ENCODE measurements at regions not wholly inside any gene's neighbourhood (a gene's known extent, or its start where the extent isn't known, plus 50 kb on each side); places are given as distances from the start of the nearest gene placed in this dataset.

DNA sequence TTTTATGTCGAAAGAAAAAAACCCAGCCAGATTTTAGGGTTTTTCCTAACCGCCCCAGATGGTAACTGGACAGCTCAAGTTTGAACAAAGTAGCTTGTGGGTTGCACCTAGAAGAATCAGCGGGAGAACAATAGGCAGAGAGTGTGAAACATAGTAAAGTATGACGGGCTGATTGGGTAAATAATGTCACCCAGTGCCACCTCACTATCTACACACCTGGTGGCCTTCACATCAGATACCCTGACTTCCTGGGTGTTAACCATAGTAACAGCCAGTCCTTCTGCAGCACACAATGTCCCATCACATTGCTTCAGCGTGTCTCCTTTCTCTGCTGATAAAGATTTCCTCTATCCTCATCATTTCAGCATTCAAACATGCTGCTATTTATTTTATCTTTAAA is 159.1 kb upstream of the HS3ST1 start:
- no peaks in the 10 kb centered on the region for H3K27me3 ChIP-seq (ENCODE audit: insufficient read depth, low read depth, severe bottlenecking)
- peaks cover 6% of the 10 kb centered on the region for H3K9me3 ChIP-seq (ENCODE audit: severe bottlenecking)
- H3K36me3 ChIP-seq = no peaks in the 10 kb centered on the region

GRCh38 chr4:11585506-11585905 is 156.8 kb upstream of the HS3ST1 start:
- TF ChIP-seq, protein P1, sequence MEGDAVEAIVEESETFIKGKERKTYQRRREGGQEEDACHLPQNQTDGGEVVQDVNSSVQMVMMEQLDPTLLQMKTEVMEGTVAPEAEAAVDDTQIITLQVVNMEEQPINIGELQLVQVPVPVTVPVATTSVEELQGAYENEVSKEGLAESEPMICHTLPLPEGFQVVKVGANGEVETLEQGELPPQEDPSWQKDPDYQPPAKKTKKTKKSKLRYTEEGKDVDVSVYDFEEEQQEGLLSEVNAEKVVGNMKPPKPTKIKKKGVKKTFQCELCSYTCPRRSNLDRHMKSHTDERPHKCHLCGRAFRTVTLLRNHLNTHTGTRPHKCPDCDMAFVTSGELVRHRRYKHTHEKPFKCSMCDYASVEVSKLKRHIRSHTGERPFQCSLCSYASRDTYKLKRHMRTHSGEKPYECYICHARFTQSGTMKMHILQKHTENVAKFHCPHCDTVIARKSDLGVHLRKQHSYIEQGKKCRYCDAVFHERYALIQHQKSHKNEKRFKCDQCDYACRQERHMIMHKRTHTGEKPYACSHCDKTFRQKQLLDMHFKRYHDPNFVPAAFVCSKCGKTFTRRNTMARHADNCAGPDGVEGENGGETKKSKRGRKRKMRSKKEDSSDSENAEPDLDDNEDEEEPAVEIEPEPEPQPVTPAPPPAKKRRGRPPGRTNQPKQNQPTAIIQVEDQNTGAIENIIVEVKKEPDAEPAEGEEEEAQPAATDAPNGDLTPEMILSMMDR (IDR thresholded peaks at IDR 0.05; ENCODE audit: low read depth, low read length) = no peak
- no peaks in the 10 kb centered on the region for H3K36me3 ChIP-seq
- no peak overlapping the region for H3K27ac ChIP-seq
- H3K4me3 ChIP-seq (ENCODE audit: low read depth, low read length) = no peak overlapping the region
- peaks cover 11% of the 10 kb centered on the region for H3K9me3 ChIP-seq (ENCODE audit: severe bottlenecking)
- H3K27me3 ChIP-seq (ENCODE audit: insufficient read depth, low read depth, severe bottlenecking) = no peaks in the 10 kb centered on the region
- DNase-seq = no peak

More for the DNA sequence above, 159.1 kb upstream of the HS3ST1 start:
- H3K27ac ChIP-seq = no peak overlapping the region
- TF ChIP-seq, protein P1 (IDR thresholded peaks at IDR 0.05; ENCODE audit: low read depth, low read length) = no peak
- DNase-seq = no peak
- H3K4me3 ChIP-seq (ENCODE audit: low read depth, low read length) = no peak overlapping the region

DNA sequence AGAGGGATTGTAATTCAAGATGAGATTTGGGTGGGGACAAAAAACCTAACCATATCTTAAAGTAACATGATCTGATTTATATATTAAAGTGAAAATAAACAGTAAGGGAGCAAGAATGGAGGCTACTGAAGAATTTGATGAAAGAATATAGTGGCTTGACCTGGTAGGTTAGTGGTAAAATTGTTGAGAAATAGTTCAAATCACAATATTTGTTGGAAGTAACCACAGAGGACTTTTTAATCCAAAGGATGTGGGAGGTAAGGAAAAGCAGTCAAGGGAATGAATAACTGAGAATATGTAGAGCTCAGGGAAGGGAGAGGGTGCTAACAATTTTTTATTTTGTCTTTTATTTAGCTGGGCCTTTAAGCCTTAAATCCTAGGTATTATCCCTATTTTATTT is 139.8 kb upstream of the HS3ST1 start:
- Histone ChIP-seq H3K27ac (no peak overlapping the region), H3K4me3 (ENCODE audit: low read depth, low read length) (no peak overlapping the region), H3K36me3 (no peaks in the 10 kb centered on the region), H3K27me3 (ENCODE audit: insufficient read depth, low read depth, severe bottlenecking) (no peaks in the 10 kb centered on the region), H3K9me3 (ENCODE audit: severe bottlenecking) (no peaks in the 10 kb centered on the region)
- DNase-seq = no peak
- TF ChIP-seq, protein P1 (IDR thresholded peaks at IDR 0.05; ENCODE audit: low read depth, low read length) = no peak

DNA sequence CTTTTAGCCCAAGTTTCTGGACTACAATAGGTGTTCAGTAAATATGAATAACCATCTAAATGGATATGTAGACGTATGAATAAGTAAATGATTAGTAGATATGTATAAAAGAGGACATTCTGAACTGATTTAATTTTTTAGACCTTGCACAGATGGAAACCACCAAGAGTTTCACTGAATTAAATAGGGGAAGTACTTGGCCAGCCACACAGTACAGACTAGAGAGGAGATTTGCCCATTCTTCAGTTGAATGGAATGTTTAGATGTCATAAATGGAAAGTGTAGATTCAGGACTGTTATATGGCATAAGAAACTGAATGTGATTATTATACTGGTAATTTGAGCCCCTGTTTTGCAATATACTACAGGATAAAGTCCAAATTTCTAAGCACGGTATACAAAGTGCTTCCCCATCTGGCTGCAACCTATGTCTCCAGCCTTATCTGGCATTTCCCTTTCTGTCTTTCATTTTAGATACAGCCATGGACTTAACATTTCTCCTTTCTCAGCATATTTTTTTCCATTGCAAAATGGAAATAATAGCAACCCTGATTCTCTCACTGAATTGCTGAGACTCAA is 137.8 kb upstream of the HS3ST1 start:
- no peaks in the 10 kb centered on the region for H3K27me3 ChIP-seq (ENCODE audit: insufficient read depth, low read depth, severe bottlenecking)
- TF ChIP-seq, protein P1 (IDR thresholded peaks at IDR 0.05; ENCODE audit: low read depth, low read length) = no peak
- DNase-seq = no peak
- no peak overlapping the region for H3K4me3 ChIP-seq (ENCODE audit: low read depth, low read length)
- no peaks in the 10 kb centered on the region for H3K36me3 ChIP-seq
- no peaks in the 10 kb centered on the region for H3K9me3 ChIP-seq (ENCODE audit: severe bottlenecking)
- no peak overlapping the region for H3K27ac ChIP-seq

DNA sequence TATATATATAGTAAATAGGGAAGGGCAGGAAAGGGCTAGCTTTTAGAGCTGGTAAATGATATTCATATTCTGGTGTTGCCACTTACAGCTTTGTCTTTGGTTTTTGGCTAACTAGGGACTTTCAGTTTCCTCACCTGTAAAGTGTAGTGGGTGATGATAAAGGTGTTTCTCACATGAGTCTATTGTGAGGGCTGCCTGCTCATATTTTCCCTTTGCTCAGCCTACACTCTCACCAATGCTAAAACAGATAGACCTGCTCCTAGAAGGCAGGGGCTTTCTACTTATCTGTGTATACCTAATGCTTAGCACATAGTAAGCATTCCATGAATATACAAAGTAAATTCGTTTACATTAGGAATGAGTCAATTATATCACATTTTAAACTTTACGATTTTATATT is 137.2 kb upstream of the HS3ST1 start:
- Histone ChIP-seq H3K4me3 (ENCODE audit: low read depth, low read length) (no peak overlapping the region), H3K9me3 (ENCODE audit: severe bottlenecking) (no peaks in the 10 kb centered on the region), H3K27ac (no peak overlapping the region), H3K27me3 (ENCODE audit: insufficient read depth, low read depth, severe bottlenecking) (no peaks in the 10 kb centered on the region), H3K36me3 (no peaks in the 10 kb centered on the region)
- TF ChIP-seq, protein P1 (IDR thresholded peaks at IDR 0.05; ENCODE audit: low read depth, low read length) = no peak
- DNase-seq = no peak

DNA sequence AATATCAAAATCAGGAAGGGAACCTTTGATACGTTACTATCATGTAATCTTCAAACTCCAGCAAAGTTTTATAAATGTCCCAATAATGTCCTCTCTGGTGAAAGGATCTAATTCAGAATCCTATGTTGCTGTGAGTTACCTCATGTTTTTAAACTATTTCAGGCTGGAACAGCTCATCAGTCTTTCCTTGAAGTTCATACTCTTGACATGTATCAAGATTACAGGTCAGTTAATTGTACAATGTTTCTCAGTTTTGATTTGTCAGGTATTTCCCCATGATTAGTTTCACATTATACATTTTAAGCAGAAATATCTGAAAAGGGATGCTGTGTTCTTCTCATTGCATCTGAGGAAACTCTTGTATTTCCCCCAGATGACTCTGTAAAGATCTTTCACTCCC is 136.5 kb upstream of the HS3ST1 start:
- no peak overlapping the region for H3K4me3 ChIP-seq (ENCODE audit: low read depth, low read length)
- H3K27ac ChIP-seq = no peak overlapping the region
- H3K36me3 ChIP-seq = no peaks in the 10 kb centered on the region
- no peak for DNase-seq
- TF ChIP-seq, protein P1 (IDR thresholded peaks at IDR 0.05; ENCODE audit: low read depth, low read length) = no peak
- no peaks in the 10 kb centered on the region for H3K9me3 ChIP-seq (ENCODE audit: severe bottlenecking)
- no peaks in the 10 kb centered on the region for H3K27me3 ChIP-seq (ENCODE audit: insufficient read depth, low read depth, severe bottlenecking)
